CD8-positive, alpha-beta memory T cell (primary cell): ENCODE measurements at regions not wholly inside any gene's neighbourhood (a gene's known extent, or its start where the extent isn't known, plus 50 kb on each side); places are given as distances from the start of the nearest gene placed in this dataset.

Experiments
- CTCF ChIA-PET: fragments of 350-600 bp; sonication (Branson Sonifier 250); formaldehyde crosslinking; loops from one replicate; lab custom pipeline; 2021; ENCODE audit warnings: antibody characterized with exemption; lab: Charles Lee
- POLR2A ChIA-PET: fragments of 350-600 bp; sonication (Branson Sonifier 250); formaldehyde crosslinking; loops from one replicate; lab custom pipeline; 2021; ENCODE audit warnings: antibody characterized with exemption; lab: Charles Lee
- DNase-seq, 5 donors: peaks; one replicate each; pipeline versions ENCODE4 v3.0.0 to v3.0.0-alpha.2; 2020 to 2022; ENCODE audit warnings: mixed read lengths in 1 of 5
- H3K27ac ChIP-seq: one replicate; pipeline ENCODE4 v1.7.0; 2013; ENCODE audit warnings: low read depth, mild to moderate bottlenecking, low read length, moderate library complexity
- H3K27me3 ChIP-seq: 2 replicates; pipeline ENCODE4 v1.7.0; 2013; ENCODE audit warnings: low read length, mild to moderate bottlenecking; ENCODE audit not compliant: insufficient read depth, poor library complexity, severe bottlenecking
- H3K36me3 ChIP-seq: 2 replicates; pipeline ENCODE4 v1.7.0; 2013; ENCODE audit warnings: mild to moderate bottlenecking, low read length, moderate library complexity; ENCODE audit not compliant: insufficient read depth
- H3K4me1 ChIP-seq: 2 replicates; pipeline ENCODE4 v1.7.0; 2013; ENCODE audit warnings: mild to moderate bottlenecking, low read length, moderate library complexity; ENCODE audit not compliant: insufficient read depth
- H3K4me3 ChIP-seq: 2 replicates; pipeline ENCODE4 v1.7.0; 2013; ENCODE audit warnings: mild to moderate bottlenecking, low read length
- H3K9me3 ChIP-seq: 2 replicates; pipeline ENCODE4 v1.7.0; 2013; ENCODE audit warnings: mild to moderate bottlenecking, low read length
- H3K27ac Mint-ChIP-seq, 8 donors: one replicate each; pipeline ENCODE4 v1.8.0; 2020 to 2021; ENCODE audit warnings: mixed read lengths in 8 of 8, mild to moderate bottlenecking in 6 of 8, inconsistent platforms in 3 of 8, moderate library complexity in 3 of 8
- H3K27me3 Mint-ChIP-seq, 2 donors: one replicate each; pipeline ENCODE4 v1.8.0; 2020 to 2021; ENCODE audit warnings: mixed read lengths in 2 of 2, mild to moderate bottlenecking in 1 of 2, moderate library complexity in 1 of 2
- H3K36me3 Mint-ChIP-seq, 3 donors: one replicate each; pipeline ENCODE4 v1.8.0; 2020 to 2021; ENCODE audit warnings: mixed read lengths in 3 of 3, inconsistent platforms in 1 of 3, mild to moderate bottlenecking in 1 of 3
- H3K4me1 Mint-ChIP-seq, 3 donors: one replicate each; pipeline ENCODE4 v1.8.0; 2020 to 2021; ENCODE audit warnings: mixed read lengths in 3 of 3, inconsistent platforms in 1 of 3, mild to moderate bottlenecking in 1 of 3
- H3K4me3 Mint-ChIP-seq, 7 donors: one replicate each; pipeline ENCODE4 v1.8.0; 2020 to 2021; ENCODE audit warnings: mixed read lengths in 7 of 7, mild to moderate bottlenecking in 6 of 7, moderate library complexity in 4 of 7, inconsistent platforms in 2 of 7
- H3K9me3 Mint-ChIP-seq, 5 donors: one replicate each; pipeline ENCODE4 v1.8.0; 2020 to 2022; ENCODE audit warnings: mixed read lengths in 5 of 5, mild to moderate bottlenecking in 3 of 5, moderate library complexity in 2 of 5, inconsistent platforms in 1 of 5

- Histone ChIP-seq H3K9me3 (no peaks in the 10 kb centered on the region), H3K27ac (no peak overlapping the region), H3K27me3 (no peaks in the 10 kb centered on the region), H3K36me3 (no peaks in the 10 kb centered on the region), H3K4me1 (no peaks in the 10 kb centered on the region), H3K4me3 (no peak overlapping the region)
- Mint-ChIP-seq H3K36me3 (peaks cover 0 to 5% (median 3%) of the 10 kb centered on the region in 3 donors), H3K9me3 (peaks cover 0 to 3% (median 0%) of the 10 kb centered on the region in 5 donors), H3K4me1 (peaks cover 0 to 9% (median 7%) of the 10 kb centered on the region in 3 donors), H3K27me3 (no peaks in the 10 kb centered on the region), H3K27ac (no peak overlapping the region), H3K4me3 (no peak overlapping the region)
- CTCF ChIA-PET = no interaction called here
- no peak for DNase-seq
- POLR2A ChIA-PET = no interaction called here
These were observed 313.2 kb downstream of the PCNX1 start for GRCh38 chr14:71220462-71220861.

GRCh38 chr14:71221119-71221518, 313.9 kb downstream of the PCNX1 start:
- H3K36me3 Mint-ChIP-seq = peaks cover 0 to 5% (median 3%) of the 10 kb centered on the region in 3 donors
- Histone ChIP-seq H3K9me3 (no peaks in the 10 kb centered on the region), H3K27ac (no peak overlapping the region), H3K4me3 (no peak overlapping the region), H3K27me3 (no peaks in the 10 kb centered on the region), H3K4me1 (no peaks in the 10 kb centered on the region), H3K36me3 (no peaks in the 10 kb centered on the region)
- no peaks in the 10 kb centered on the region for H3K27me3 Mint-ChIP-seq
- no peak overlapping the region for H3K27ac Mint-ChIP-seq
- H3K9me3 Mint-ChIP-seq = peaks cover 0 to 3% (median 0%) of the 10 kb centered on the region in 5 donors
- H3K4me3 Mint-ChIP-seq = no peak overlapping the region
- H3K4me1 Mint-ChIP-seq = peaks cover 0 to 9% (median 7%) of the 10 kb centered on the region in 3 donors
- POLR2A ChIA-PET = no interaction called here
- CTCF ChIA-PET = no interaction called here
- no peak for DNase-seq

- ChIA-PET POLR2A (no interaction called here), CTCF (no interaction called here)
- no peaks in the 10 kb centered on the region for H3K27me3 ChIP-seq
- Mint-ChIP-seq H3K9me3 (no peaks in the 10 kb centered on the region), H3K4me3 (no peak overlapping the region), H3K27me3 (no peaks in the 10 kb centered on the region), H3K27ac (no peak overlapping the region), H3K36me3 (peaks cover 0 to 2% (median 0%) of the 10 kb centered on the region in 3 donors), H3K4me1 (peaks cover 0 to 3% (median 0%) of the 10 kb centered on the region in 3 donors)
- H3K27ac ChIP-seq = no peak overlapping the region
- no peaks in the 10 kb centered on the region for H3K9me3 ChIP-seq
- H3K4me1 ChIP-seq = no peaks in the 10 kb centered on the region
- no peaks in the 10 kb centered on the region for H3K36me3 ChIP-seq
- H3K4me3 ChIP-seq = no peak overlapping the region
- DNase-seq = no peak
These were observed 317.9 kb downstream of the PCNX1 start for GRCh38 chr14:71225113-71225512.

GRCh38 chr14:71228711-71229110, 321.5 kb downstream of the PCNX1 start:
- ChIA-PET POLR2A (interaction anchor here (0.6 kb wide), 1 partner anchor 37 kb away, joined by 3 read pairs; no protein-coding TSS in a partner anchor), CTCF (no interaction called here)
- Histone ChIP-seq H3K27ac (no peak overlapping the region), H3K9me3 (no peaks in the 10 kb centered on the region), H3K27me3 (no peaks in the 10 kb centered on the region), H3K4me1 (no peaks in the 10 kb centered on the region), H3K4me3 (no peak overlapping the region), H3K36me3 (no peaks in the 10 kb centered on the region)
- Mint-ChIP-seq H3K27me3 (no peaks in the 10 kb centered on the region), H3K4me1 (peaks cover 0 to 3% (median 0%) of the 10 kb centered on the region in 3 donors), H3K9me3 (no peaks in the 10 kb centered on the region), H3K4me3 (no peak overlapping the region), H3K36me3 (no peaks in the 10 kb centered on the region), H3K27ac (peak overlapping the region in 4 of 8 donors; percentile 33 to 61 (median 42))
- no peak for DNase-seq

- H3K4me3 ChIP-seq = no peak overlapping the region
- Mint-ChIP-seq H3K27ac (peak overlapping the region in 2 of 8 donors; percentile 58 to 84), H3K9me3 (no peaks in the 10 kb centered on the region), H3K4me3 (no peak overlapping the region), H3K36me3 (no peaks in the 10 kb centered on the region), H3K4me1 (peaks cover 0 to 3% (median 0%) of the 10 kb centered on the region in 3 donors), H3K27me3 (no peaks in the 10 kb centered on the region)
- H3K36me3 ChIP-seq = no peaks in the 10 kb centered on the region
- H3K4me1 ChIP-seq = no peaks in the 10 kb centered on the region
- no peak overlapping the region for H3K27ac ChIP-seq
- H3K27me3 ChIP-seq = no peaks in the 10 kb centered on the region
- ChIA-PET POLR2A (no interaction called here), CTCF (no interaction called here)
- DNase-seq = no peak
- H3K9me3 ChIP-seq = no peaks in the 10 kb centered on the region
These were observed 322.6 kb downstream of the PCNX1 start for GRCh38 chr14:71229875-71230274.

- ChIA-PET CTCF (no interaction called here), POLR2A (no interaction called here)
- no peak overlapping the region for H3K27ac ChIP-seq
- Mint-ChIP-seq H3K27me3 (no peaks in the 10 kb centered on the region), H3K4me3 (no peak overlapping the region), H3K27ac (no peak overlapping the region), H3K36me3 (no peaks in the 10 kb centered on the region), H3K9me3 (no peaks in the 10 kb centered on the region), H3K4me1 (peaks cover 0 to 3% (median 0%) of the 10 kb centered on the region in 3 donors)
- DNase-seq = no peak
- H3K9me3 ChIP-seq = no peaks in the 10 kb centered on the region
- no peaks in the 10 kb centered on the region for H3K4me1 ChIP-seq
- no peaks in the 10 kb centered on the region for H3K27me3 ChIP-seq
- H3K4me3 ChIP-seq = no peak overlapping the region
- no peaks in the 10 kb centered on the region for H3K36me3 ChIP-seq
These were observed 323.6 kb downstream of the PCNX1 start for GRCh38 chr14:71230897-71231296.

GRCh38 chr14:71231521-71232393, 324.5 kb downstream of the PCNX1 start:
- ChIA-PET CTCF (no interaction called here), POLR2A (no interaction called here)
- Mint-ChIP-seq H3K4me1 (peaks cover 0 to 3% (median 0%) of the 10 kb centered on the region in 3 donors), H3K4me3 (no peak overlapping the region), H3K27me3 (no peaks in the 10 kb centered on the region), H3K36me3 (no peaks in the 10 kb centered on the region), H3K9me3 (no peaks in the 10 kb centered on the region), H3K27ac (peak overlapping the region in 2 of 8 donors; percentile 47 to 65)
- DNase-seq = no peak
- Histone ChIP-seq H3K9me3 (no peaks in the 10 kb centered on the region), H3K27me3 (no peaks in the 10 kb centered on the region), H3K27ac (no peak overlapping the region), H3K36me3 (no peaks in the 10 kb centered on the region), H3K4me3 (no peak overlapping the region), H3K4me1 (no peaks in the 10 kb centered on the region)

- CTCF ChIA-PET = no interaction called here
- H3K4me3 ChIP-seq = no peak overlapping the region
These were observed 325.2 kb downstream of the PCNX1 start for GRCh38 chr14:71232506-71232905.

More at GRCh38 chr14:71232506-71232905, 325.2 kb downstream of the PCNX1 start:
- Mint-ChIP-seq H3K9me3 (no peaks in the 10 kb centered on the region), H3K27ac (no peak overlapping the region), H3K27me3 (peaks cover 0 to 2% of the 10 kb centered on the region in 2 donors), H3K4me3 (no peak overlapping the region), H3K4me1 (peaks cover 0 to 3% (median 0%) of the 10 kb centered on the region in 3 donors), H3K36me3 (no peaks in the 10 kb centered on the region)
- H3K27ac ChIP-seq = no peak overlapping the region
- no peaks in the 10 kb centered on the region for H3K36me3 ChIP-seq
- POLR2A ChIA-PET = no interaction called here
- H3K27me3 ChIP-seq = no peaks in the 10 kb centered on the region
- H3K9me3 ChIP-seq = no peaks in the 10 kb centered on the region
- H3K4me1 ChIP-seq = no peaks in the 10 kb centered on the region
- DNase-seq = no peak
